ENCODE measurements at regions not wholly inside any gene's neighbourhood (a gene's known extent, or its start where the extent isn't known, plus 50 kb on each side); places are given as distances from the start of the nearest gene placed in this dataset.

DNA sequence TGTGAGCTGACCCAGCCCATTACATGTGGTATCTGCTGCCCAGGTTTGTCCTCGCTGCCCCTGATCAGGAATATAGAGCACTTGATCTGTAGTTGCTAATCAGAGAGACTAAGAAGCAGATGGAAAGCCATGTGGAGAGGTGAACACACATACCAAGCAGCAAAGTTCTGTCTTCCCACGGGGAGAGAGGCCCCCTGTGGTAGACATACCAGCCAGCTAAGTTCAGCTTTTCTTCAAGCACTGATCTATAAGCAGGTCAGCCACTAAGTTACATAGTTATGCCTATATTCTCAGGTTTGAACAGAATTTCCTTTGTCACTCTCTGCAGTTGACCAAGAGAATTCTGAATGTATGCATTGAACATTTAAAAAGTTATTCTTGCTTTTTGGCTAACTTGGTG lies 76.4 kb downstream of the DDX3Y start:
- 32 to 83% methylated on average over 1 to 2 of the region's 2 CpGs; no CpG with 5 or more reads in 8 of the 10 experiments for WGBS, 10 experiments
- no peak overlapping the region for H3K4me3 ChIP-seq
- ATAC-seq (replicated peaks in 6 of 8): no peak
- in situ Hi-C loops (cut with MboI; ENCODE audit: low pct_unique_long_range_greater_than_20kb in 2 of 9, low sequenced_read_pairs in 9 of 9, unreplicated experiment in 9 of 9): no loop called here
- H3K4me1 ChIP-seq (replicated peaks in 1 of 2): no peaks in the 10 kb centered on the region
- no peak overlapping the region for H3K27ac ChIP-seq

DNA sequence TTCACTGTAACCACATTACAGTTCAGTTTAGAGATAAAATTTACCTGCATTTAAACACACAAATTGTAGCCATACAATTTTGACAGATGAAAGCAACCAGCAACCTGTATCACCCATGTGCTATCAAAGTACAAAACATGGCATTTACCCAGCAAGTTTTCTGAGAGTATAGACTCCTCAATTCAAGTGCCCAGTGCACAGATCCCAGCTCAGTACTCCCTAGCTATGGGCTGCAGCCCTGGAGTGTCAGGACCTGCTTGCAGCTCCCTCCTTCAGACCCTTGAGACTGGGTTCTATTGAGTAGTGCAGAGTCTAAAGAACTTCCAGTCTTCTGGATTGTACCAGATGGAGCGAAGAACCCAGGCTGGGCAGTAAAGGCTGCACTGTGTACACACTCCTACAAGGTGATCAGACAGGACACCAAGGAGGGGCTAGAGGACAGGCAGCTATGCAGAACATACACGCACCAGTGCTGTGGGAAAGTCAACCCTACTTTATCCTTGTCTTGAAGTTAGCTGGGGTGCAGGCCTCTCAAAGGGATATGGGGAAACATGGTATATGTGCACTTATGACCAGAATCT lies 77.7 kb downstream of the DDX3Y start:
- Histone ChIP-seq H3K4me1 (replicated peaks in 1 of 2) (no peaks in the 10 kb centered on the region), H3K27ac (no peak overlapping the region), H3K4me3 (no peak overlapping the region)
- ATAC-seq (replicated peaks in 6 of 8): peak in 1 of 8 experiments; percentile 17
- in situ Hi-C loops (cut with MboI; ENCODE audit: low pct_unique_long_range_greater_than_20kb in 2 of 9, low sequenced_read_pairs in 9 of 9, unreplicated experiment in 9 of 9): no loop called here
- WGBS, 10 experiments: no CpG with 5 or more reads among the region's 2 CpGs

DNA sequence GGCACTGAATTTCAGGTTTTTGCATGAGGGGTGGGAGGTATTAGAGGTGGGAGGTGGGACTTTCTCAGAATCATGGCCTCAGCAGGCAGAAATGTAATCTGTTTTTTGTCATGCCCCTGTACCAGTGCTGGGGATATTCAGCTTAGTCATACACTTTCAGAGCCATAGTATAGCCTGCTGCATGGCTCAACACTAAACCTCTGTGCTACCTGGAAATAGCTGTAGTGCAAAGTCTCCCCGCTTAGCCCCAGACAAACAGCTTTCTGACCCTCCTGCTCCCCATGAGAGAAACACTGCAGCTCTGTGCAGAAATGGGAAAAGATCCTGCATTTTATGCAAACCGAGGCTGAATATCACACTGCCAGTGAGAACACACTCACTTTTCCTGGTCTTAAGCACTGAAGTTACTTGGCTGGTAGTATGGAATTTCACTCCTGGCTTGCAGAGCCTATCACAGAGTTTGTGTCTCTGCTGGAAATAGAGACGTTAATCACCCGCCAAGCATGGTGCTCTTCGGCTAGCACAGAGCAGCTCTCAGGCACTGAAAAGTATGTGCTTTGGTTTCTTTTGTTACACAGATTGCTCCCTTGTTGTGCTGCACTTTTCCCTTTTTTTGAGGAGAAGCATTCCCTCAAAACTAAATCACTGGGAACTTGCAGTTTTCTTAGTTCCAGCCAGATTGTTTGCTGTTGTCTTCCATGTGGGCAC lies 80.1 kb downstream of the DDX3Y start:
- peak in 5 of 8 experiments; percentile 33 to 46 (median 38) for ATAC-seq (replicated peaks in 6 of 8)
- no peak overlapping the region for H3K27ac ChIP-seq
- no peaks in the 10 kb centered on the region for H3K4me1 ChIP-seq (replicated peaks in 1 of 2)
- no peak overlapping the region for H3K4me3 ChIP-seq
- WGBS, 10 experiments: 0% methylated on average over 2 of the region's 5 CpGs; no CpG with 5 or more reads in 9 of the 10 experiments
- in situ Hi-C loops (cut with MboI; ENCODE audit: low pct_unique_long_range_greater_than_20kb in 2 of 9, low sequenced_read_pairs in 9 of 9, unreplicated experiment in 9 of 9): no loop called here

DNA sequence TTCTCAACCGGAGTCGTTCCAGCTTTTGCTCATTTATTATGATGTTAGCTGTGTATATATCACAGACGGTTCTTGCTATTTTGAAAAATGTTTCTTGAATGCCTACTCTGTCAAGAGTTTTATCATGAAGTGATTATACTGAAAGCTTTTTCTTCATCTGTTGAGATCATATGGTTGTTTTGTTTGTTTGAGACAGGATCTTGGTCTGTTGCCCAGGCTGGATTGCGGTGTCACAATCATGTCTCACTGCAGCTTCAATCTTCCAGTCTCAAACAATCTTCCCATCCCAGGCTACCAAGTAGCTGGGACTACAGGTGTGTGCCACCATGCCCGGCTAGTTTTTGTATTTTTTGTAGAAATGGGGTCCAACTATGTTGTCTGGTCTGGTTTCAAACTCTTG lies 112.8 kb downstream of the DDX3Y start:
- no peak for ATAC-seq (replicated peaks in 6 of 8)
- Histone ChIP-seq H3K4me3 (no peak overlapping the region), H3K27ac (no peak overlapping the region), H3K4me1 (replicated peaks in 1 of 2) (no peaks in the 10 kb centered on the region)
- 10 to 18% (median 18%) methylated on average over 2 of the region's 5 CpGs; no CpG with 5 or more reads in 7 of the 10 experiments for WGBS, 10 experiments
- in situ Hi-C loops (cut with MboI; ENCODE audit: low pct_unique_long_range_greater_than_20kb in 2 of 9, low sequenced_read_pairs in 9 of 9, unreplicated experiment in 9 of 9): no loop called here

DNA sequence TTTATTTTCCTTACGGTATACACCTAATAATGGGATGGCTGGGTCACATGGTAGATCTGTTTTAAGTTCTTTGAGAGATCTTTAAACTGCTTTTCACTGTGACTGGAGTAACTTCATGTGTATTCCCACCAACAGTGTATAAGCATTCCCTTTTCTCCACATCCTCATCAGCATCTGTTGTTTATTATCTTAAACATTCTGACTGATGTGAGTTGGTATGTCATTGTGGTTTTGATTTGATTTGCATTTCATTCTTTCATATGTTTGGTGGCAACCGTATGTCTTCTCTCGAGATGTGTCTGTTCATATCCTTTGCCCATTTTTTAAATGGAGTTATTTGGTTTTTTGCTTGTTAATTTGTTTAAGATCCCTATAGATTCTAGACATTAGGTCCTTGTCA lies 114.8 kb downstream of the DDX3Y start:
- Histone ChIP-seq H3K4me1 (replicated peaks in 1 of 2) (no peaks in the 10 kb centered on the region), H3K4me3 (no peak overlapping the region), H3K27ac (no peak overlapping the region)
- whole genome bisulfite sequencing, 10 experiments: 0 to 10% methylated on average over 1 of the region's 3 CpGs; no CpG with 5 or more reads in 8 of the 10 experiments
- ATAC-seq (replicated peaks in 6 of 8): peak in 2 of 8 experiments; percentile 66 to 81
- in situ Hi-C loops (cut with MboI; ENCODE audit: low pct_unique_long_range_greater_than_20kb in 2 of 9, low sequenced_read_pairs in 9 of 9, unreplicated experiment in 9 of 9): no loop called here

DNA sequence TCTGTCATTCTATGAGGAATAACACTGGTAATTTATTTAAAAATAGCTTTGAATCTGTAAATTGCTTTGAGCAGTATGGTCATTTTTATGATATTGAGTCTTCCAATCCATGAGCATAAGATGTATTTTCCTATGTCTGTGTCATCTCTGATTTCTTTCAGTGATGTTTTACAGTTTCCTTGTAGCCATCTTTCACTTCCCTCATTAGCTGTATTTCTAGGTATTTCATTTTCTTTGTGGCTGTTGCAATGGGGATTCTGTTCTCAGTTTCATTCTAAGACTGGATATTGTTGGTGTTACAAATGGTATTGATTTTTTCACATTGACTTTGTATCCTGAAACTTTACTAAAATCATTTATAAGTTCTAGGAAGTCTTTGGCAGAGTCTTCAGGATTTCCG lies 116.2 kb downstream of the DDX3Y start:
- Histone ChIP-seq H3K4me1 (replicated peaks in 1 of 2) (no peaks in the 10 kb centered on the region), H3K27ac (no peak overlapping the region), H3K4me3 (no peak overlapping the region)
- no peak for ATAC-seq (replicated peaks in 6 of 8)
- WGBS, 10 experiments: 100% methylated on average over 1 of the region's 1 CpG; no CpG with 5 or more reads in 9 of the 10 experiments
- in situ Hi-C loops (cut with MboI; ENCODE audit: low pct_unique_long_range_greater_than_20kb in 2 of 9, low sequenced_read_pairs in 9 of 9, unreplicated experiment in 9 of 9): no loop called here

DNA sequence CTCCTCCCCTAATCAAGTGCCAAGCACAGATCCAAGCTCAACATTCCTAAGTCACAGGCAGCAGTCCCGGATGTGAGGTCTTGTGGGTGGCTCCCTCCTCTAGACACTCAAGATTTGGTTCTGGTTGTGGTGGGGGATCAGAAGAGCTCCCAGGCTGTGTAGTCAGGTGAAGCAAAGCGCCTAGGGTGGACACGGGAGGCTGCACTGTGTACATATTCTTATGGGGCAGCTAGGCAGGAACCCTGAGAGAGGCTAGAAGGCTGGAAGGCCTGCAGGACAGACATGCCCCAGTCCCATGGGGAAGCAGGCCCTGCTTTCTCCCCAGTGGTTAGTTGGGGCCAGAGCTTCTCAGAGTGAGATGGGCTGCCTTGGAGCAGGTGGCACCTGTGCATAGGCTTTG lies 118.9 kb downstream of the DDX3Y start:
- no peak for ATAC-seq (replicated peaks in 6 of 8)
- Histone ChIP-seq H3K4me1 (replicated peaks in 1 of 2) (no peaks in the 10 kb centered on the region), H3K4me3 (no peak overlapping the region), H3K27ac (no peak overlapping the region)
- WGBS, 10 experiments: no CpG with 5 or more reads among the region's 3 CpGs
- in situ Hi-C loops (cut with MboI; ENCODE audit: low pct_unique_long_range_greater_than_20kb in 2 of 9, low sequenced_read_pairs in 9 of 9, unreplicated experiment in 9 of 9): no loop called here

DNA sequence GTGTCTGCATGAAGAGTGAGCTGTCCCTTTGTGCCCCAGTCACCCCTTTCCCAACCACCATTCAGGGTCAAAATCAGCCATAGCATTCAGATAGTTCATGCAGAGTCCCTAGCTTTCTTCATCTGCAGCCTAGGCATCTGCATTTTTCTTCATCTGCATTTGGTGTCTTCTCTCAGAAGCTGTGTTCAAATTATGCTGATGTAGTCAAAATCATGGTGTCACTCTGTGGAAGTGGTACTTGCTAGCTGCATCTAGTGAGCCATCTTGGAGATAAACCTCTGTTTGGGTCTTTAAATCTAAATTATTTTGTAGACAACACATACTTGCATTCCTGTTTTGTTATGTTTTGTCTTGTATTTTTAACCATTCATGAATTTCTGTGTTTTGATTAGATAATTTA lies 119.8 kb downstream of the DDX3Y start:
- no peaks in the 10 kb centered on the region for H3K4me1 ChIP-seq (replicated peaks in 1 of 2)
- ATAC-seq (replicated peaks in 6 of 8): no peak
- no peak overlapping the region for H3K4me3 ChIP-seq
- in situ Hi-C loops (cut with MboI; ENCODE audit: low pct_unique_long_range_greater_than_20kb in 2 of 9, low sequenced_read_pairs in 9 of 9, unreplicated experiment in 9 of 9): no loop called here
- H3K27ac ChIP-seq: no peak overlapping the region

DNA sequence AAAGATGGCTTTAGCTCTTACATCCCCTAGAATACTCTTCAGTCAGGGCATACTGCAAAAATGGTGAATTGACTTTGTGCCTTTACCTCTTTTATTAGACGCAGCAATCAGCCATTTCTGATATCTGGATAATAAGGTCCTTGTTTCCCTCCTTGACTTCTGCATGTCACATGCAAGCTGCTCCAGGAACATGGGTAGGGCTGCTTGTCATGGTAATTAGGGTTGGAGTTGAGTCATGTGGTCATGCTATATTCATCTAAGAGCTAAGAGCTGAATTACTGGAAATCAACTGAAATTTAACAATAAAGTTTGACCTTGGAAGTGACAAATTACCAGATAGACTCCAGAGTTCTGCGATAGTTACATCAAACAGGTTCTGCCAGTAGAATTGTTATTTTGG lies 122.2 kb downstream of the DDX3Y start:
- WGBS, 10 experiments: 83% methylated on average over 1 of the region's 2 CpGs; no CpG with 5 or more reads in 9 of the 10 experiments
- peak in 2 of 8 experiments; percentile 89 to 93 for ATAC-seq (replicated peaks in 6 of 8)
- Histone ChIP-seq H3K4me3 (no peak overlapping the region), H3K27ac (no peak overlapping the region), H3K4me1 (replicated peaks in 1 of 2) (no peaks in the 10 kb centered on the region)
- in situ Hi-C loops (cut with MboI; ENCODE audit: low pct_unique_long_range_greater_than_20kb in 2 of 9, low sequenced_read_pairs in 9 of 9, unreplicated experiment in 9 of 9): no loop called here

DNA sequence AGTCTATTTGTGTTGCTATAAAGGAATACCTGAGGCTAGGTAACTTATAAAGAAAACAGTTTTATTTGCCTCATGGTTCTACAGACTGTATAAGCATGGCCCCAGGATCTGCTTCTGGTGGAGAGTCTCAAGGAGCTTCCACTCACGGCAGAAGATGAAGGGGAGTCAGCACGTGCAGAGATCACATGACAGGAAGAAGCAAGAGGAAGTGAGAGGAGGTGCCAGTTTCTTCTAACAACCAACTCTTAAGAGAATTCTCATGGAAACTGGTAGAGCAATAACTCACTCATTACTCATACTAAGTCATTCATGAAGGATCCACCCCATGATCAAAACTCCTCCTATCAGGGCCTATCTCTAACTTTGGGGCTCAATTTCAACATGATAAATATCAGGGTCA lies 135.6 kb downstream of the DDX3Y start:
- H3K4me3 ChIP-seq: no peak overlapping the region
- 10 to 80% (median 40%) methylated on average over 1 to 2 of the region's 2 CpGs; no CpG with 5 or more reads in 7 of the 10 experiments for WGBS, 10 experiments
- ATAC-seq (replicated peaks in 6 of 8): no peak
- no peaks in the 10 kb centered on the region for H3K4me1 ChIP-seq (replicated peaks in 1 of 2)
- H3K27ac ChIP-seq: no peak overlapping the region
- in situ Hi-C loops (cut with MboI; ENCODE audit: low pct_unique_long_range_greater_than_20kb in 2 of 9, low sequenced_read_pairs in 9 of 9, unreplicated experiment in 9 of 9): no loop called here

DNA sequence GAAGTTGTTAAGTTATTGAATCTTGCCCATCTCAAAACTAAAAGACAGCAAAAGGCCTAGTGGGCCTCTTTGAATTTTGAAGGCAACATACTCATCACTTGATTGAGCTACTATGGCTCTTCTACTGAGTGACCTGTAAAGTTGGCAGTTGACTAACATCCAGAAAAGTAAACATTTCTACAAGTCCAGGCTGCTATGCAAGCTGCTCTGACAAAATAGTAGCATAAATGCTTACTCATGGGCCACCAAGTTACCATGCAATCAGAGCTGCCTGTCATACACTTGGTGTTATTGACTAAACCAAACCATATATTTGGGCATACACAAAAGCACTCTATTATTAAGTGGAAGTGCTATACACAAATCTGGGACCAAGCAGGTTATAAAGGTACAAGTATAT lies 148.8 kb downstream of the DDX3Y start:
- peak in 2 of 8 experiments; percentile 42 to 43 for ATAC-seq (replicated peaks in 6 of 8)
- H3K4me3 ChIP-seq: no peak overlapping the region
- no peaks in the 10 kb centered on the region for H3K4me1 ChIP-seq (replicated peaks in 1 of 2)
- H3K27ac ChIP-seq: no peak overlapping the region
- in situ Hi-C loops (cut with MboI; ENCODE audit: low pct_unique_long_range_greater_than_20kb in 2 of 9, low sequenced_read_pairs in 9 of 9, unreplicated experiment in 9 of 9): no loop called here

DNA sequence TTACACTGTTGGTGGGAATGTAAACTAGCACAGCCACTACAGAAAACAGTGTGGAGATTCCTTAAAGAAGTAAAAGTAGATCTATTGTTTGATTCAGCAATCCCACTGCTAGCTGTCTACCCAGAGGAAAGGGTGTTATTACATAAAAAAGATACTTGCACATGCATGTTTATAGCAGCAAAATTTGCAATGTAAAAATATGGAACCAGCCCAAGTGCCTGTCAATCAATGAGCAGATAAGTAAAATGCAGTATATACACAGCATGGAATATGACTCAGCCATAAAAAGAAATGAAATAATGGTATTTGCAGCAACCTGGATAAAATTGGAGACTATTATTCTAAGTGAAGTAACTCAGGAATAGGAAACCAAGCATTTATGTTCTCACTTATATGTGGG lies 161.7 kb downstream of the DDX3Y start:
- ATAC-seq (replicated peaks in 6 of 8): peak in 3 of 8 experiments; percentile 23 to 76 (median 74)
- Histone ChIP-seq H3K4me1 (replicated peaks in 1 of 2) (no peaks in the 10 kb centered on the region), H3K4me3 (no peak overlapping the region), H3K27ac (no peak overlapping the region)
- in situ Hi-C loops (cut with MboI; ENCODE audit: low pct_unique_long_range_greater_than_20kb in 2 of 9, low sequenced_read_pairs in 9 of 9, unreplicated experiment in 9 of 9): no loop called here

DNA sequence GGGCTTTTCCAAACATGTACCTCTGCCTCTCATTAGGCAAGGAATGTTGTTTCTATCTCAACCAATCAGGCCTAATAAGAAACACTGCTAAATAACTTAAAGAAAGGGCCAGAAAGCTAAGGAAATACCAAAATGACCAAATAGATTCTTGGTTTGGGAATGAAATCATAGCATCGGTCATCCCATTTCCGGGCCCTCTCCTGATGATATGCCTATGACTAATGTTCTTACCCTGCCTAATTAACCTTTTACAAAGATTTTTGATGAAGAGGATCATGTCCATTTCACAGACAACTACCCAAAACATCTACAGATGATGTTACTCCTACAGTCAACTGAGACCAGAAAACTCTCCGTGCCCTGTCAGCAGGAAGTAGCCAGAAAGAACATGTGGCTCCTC lies 164.0 kb downstream of the DDX3Y start:
- WGBS, 10 experiments: 100% methylated on average over 1 of the region's 3 CpGs; no CpG with 5 or more reads in 8 of the 10 experiments
- no peak for ATAC-seq (replicated peaks in 6 of 8)
- in situ Hi-C loops (cut with MboI; ENCODE audit: low pct_unique_long_range_greater_than_20kb in 2 of 9, low sequenced_read_pairs in 9 of 9, unreplicated experiment in 9 of 9): no loop called here

DNA sequence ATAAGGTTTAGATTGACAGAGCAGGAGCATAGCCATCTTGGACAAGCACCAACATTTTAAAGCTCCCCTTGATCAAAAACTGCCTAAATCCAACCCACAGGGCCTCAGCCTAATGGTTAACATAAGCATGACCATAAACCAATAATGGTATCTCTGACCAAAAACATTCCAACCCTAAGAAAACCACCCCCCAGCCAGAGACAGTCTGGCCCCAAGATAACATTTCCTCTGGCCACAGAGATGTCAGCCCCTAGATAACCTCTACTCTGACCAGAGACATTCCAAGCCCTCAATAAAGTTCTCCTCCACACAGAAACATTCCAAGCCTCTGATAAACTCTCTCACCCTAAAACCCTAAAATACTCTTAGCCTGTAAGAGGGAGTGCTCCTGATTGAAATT lies 164.4 kb downstream of the DDX3Y start:
- no peak for ATAC-seq (replicated peaks in 6 of 8)
- in situ Hi-C loops (cut with MboI; ENCODE audit: low pct_unique_long_range_greater_than_20kb in 2 of 9, low sequenced_read_pairs in 9 of 9, unreplicated experiment in 9 of 9): no loop called here
- Histone ChIP-seq H3K4me1 (replicated peaks in 1 of 2) (no peaks in the 10 kb centered on the region), H3K27ac (no peak overlapping the region), H3K4me3 (no peak overlapping the region)

More for the DNA sequence above, 164.0 kb downstream of the DDX3Y start:
- Histone ChIP-seq H3K4me3 (no peak overlapping the region), H3K27ac (no peak overlapping the region), H3K4me1 (replicated peaks in 1 of 2) (no peaks in the 10 kb centered on the region)

Data from motor neuron (in vitro differentiated cells).